ENCODE measurements at regions not wholly inside any gene's neighbourhood (a gene's known extent, or its start where the extent isn't known, plus 50 kb on each side); places are given as distances from the start of the nearest gene placed in this dataset.
A peak's percentile ranks its signal among the peaks of the same experiment; 100 is the strongest.

GRCh38 chr21:27429710-27430341 lies 462.9 kb upstream of the ADAMTS5 start:
- DNase-seq: no peak

- no peak for DNase-seq
Measured at GRCh38 chr21:27426196-27426595, 459.3 kb upstream of the ADAMTS5 start.

GRCh38 chr21:27425574-27425973 lies 458.7 kb upstream of the ADAMTS5 start:
- DNase-seq: no peak

GRCh38 chr21:27425172-27425571 lies 458.3 kb upstream of the ADAMTS5 start:
- DNase-seq: peak; percentile 3

GRCh38 chr21:27424601-27425000 lies 457.7 kb upstream of the ADAMTS5 start:
- no peak for DNase-seq

GRCh38 chr21:27423906-27424595 lies 457.2 kb upstream of the ADAMTS5 start:
- DNase-seq: no peak

GRCh38 chr21:27423038-27423437 lies 456.1 kb upstream of the ADAMTS5 start:
- no peak for DNase-seq

- DNase-seq: no peak
Measured at GRCh38 chr21:27422435-27422834, 455.5 kb upstream of the ADAMTS5 start.

GRCh38 chr21:27421654-27422053 lies 454.8 kb upstream of the ADAMTS5 start:
- no peak for DNase-seq

GRCh38 chr21:27419153-27419552 lies 452.3 kb upstream of the ADAMTS5 start:
- no peak for DNase-seq

GRCh38 chr21:27418346-27418745 lies 451.5 kb upstream of the ADAMTS5 start:
- DNase-seq: no peak

GRCh38 chr21:27412530-27412929 lies 445.6 kb upstream of the ADAMTS5 start:
- DNase-seq: no peak

GRCh38 chr21:27408826-27409225 lies 441.9 kb upstream of the ADAMTS5 start:
- no peak for DNase-seq

GRCh38 chr21:27407271-27407670 lies 440.4 kb upstream of the ADAMTS5 start:
- no peak for DNase-seq

GRCh38 chr21:27406300-27407009 lies 439.6 kb upstream of the ADAMTS5 start:
- DNase-seq: no peak

GRCh38 chr21:27403011-27403410 lies 436.1 kb upstream of the ADAMTS5 start:
- no peak for DNase-seq

- no peak for DNase-seq
Measured at GRCh38 chr21:27400045-27400444, 433.2 kb upstream of the ADAMTS5 start.

GRCh38 chr21:27397578-27397977 lies 430.7 kb upstream of the ADAMTS5 start:
- DNase-seq: no peak

GRCh38 chr21:27393726-27394125 lies 426.8 kb upstream of the ADAMTS5 start:
- DNase-seq: no peak

- no peak for DNase-seq
Measured at GRCh38 chr21:27391990-27392389, 425.1 kb upstream of the ADAMTS5 start.

GRCh38 chr21:27390384-27390783 lies 423.5 kb upstream of the ADAMTS5 start:
- no peak for DNase-seq

- no peak for DNase-seq
Measured at GRCh38 chr21:27388825-27389224, 421.9 kb upstream of the ADAMTS5 start.

- DNase-seq: no peak
Measured at GRCh38 chr21:27382404-27382803, 415.5 kb upstream of the ADAMTS5 start.

- DNase-seq: no peak
Measured at GRCh38 chr21:27380303-27380702, 413.4 kb upstream of the ADAMTS5 start.
